Smooth muscle cell (in vitro differentiated cells): ENCODE measurements at regions not wholly inside any gene's neighbourhood (a gene's known extent, or its start where the extent isn't known, plus 50 kb on each side); places are given as distances from the start of the nearest gene placed in this dataset.

Source experiments
- DNase-seq: peaks from one replicate; lab custom pipeline; 2025; ENCODE audit not compliant: unreplicated experiment; lab: John Stamatoyannopoulos, UW
- H2AFZ ChIP-seq: fragments of 200-600 bp; sonication (generic); 2 replicates; pipeline ENCODE4 v1.6.0; 2016; ENCODE audit warnings: antibody characterized with exemption, low read depth, mild to moderate bottlenecking
- H3F3A ChIP-seq: fragments of 200-600 bp; sonication (generic); 2 replicates; pipeline ENCODE4 v1.6.0; 2017; ENCODE audit warnings: antibody characterized with exemption, low read depth
- H3K27ac ChIP-seq: fragments of 200-600 bp; sonication (generic); 2 replicates; pipeline ENCODE4 v1.5.1; 2016; ENCODE audit warnings: low read depth, mild to moderate bottlenecking
- H3K27me3 ChIP-seq: fragments of 200-600 bp; sonication (generic); 2 replicates; pipeline ENCODE4 v1.6.1; 2016; ENCODE audit warnings: low read depth, mild to moderate bottlenecking
- H3K36me3 ChIP-seq: fragments of 200-600 bp; sonication (generic); 2 replicates; pipeline ENCODE4 v1.5.1; 2016; ENCODE audit warnings: low read depth
- H3K4me1 ChIP-seq: fragments of 200-600 bp; sonication (generic); 2 replicates; pipeline ENCODE4 v1.5.1; 2016; ENCODE audit warnings: low read depth
- H3K4me2 ChIP-seq: fragments of 200-600 bp; sonication (generic); 2 replicates; pipeline ENCODE4 v1.6.0; 2016; ENCODE audit warnings: mild to moderate bottlenecking
- H3K4me3 ChIP-seq: fragments of 200-600 bp; sonication (generic); 2 replicates; pipeline ENCODE4 v1.5.1; 2016; ENCODE audit warnings: mild to moderate bottlenecking
- H3K79me2 ChIP-seq: fragments of 200-600 bp; sonication (generic); 2 replicates; pipeline ENCODE4 v1.6.0; 2016; ENCODE audit warnings: low read depth, mild to moderate bottlenecking
- H3K9ac ChIP-seq: fragments of 200-600 bp; sonication (generic); 2 replicates; pipeline ENCODE4 v1.6.0; 2016; ENCODE audit warnings: low read depth
- H3K9me3 ChIP-seq: fragments of 200-600 bp; sonication (generic); replicated peaks from 2 replicates; pipeline ENCODE4 v1.5.1; 2016; ENCODE audit warnings: low read depth
- H4K20me1 ChIP-seq: fragments of 200-600 bp; sonication (generic); 2 replicates; pipeline ENCODE4 v1.6.0; 2016; ENCODE audit warnings: low read depth
- CTCF ChIP-seq: fragments of 200-600 bp; sonication (generic); IDR thresholded peaks from 2 replicates; pipeline ENCODE4 v1.5.1; 2017; ENCODE audit warnings: borderline replicate concordance, mild to moderate bottlenecking, antibody characterized with exemption; ENCODE audit not compliant: insufficient read depth, poor library complexity, severe bottlenecking
- WGBS: methylation state at CpG from one replicate; pipeline ENCODE4 v1.1.7; 2016; ENCODE audit warnings: low lambda C conversion rate; 5-methylcytosine and 5-hydroxymethylcytosine counted together

GRCh38 chr1:182172699-182173098 is 111.2 kb upstream of the ZNF648 start:
- TF ChIP-seq CTCF: no peak
- H3K27ac ChIP-seq: no peak overlapping the region
- no peak overlapping the region for H3K9ac ChIP-seq
- H3K4me2 ChIP-seq: no peak overlapping the region
- no peaks in the 10 kb centered on the region for H3K27me3 ChIP-seq
- no peak for DNase-seq
- H3F3A ChIP-seq: no peaks in the 10 kb centered on the region
- no peaks in the 10 kb centered on the region for H3K79me2 ChIP-seq
- H4K20me1 ChIP-seq: no peaks in the 10 kb centered on the region
- H3K9me3 ChIP-seq: no peaks in the 10 kb centered on the region
- no peaks in the 10 kb centered on the region for H3K4me1 ChIP-seq
- H3K36me3 ChIP-seq: no peaks in the 10 kb centered on the region
- no peak overlapping the region for H2AFZ ChIP-seq
- H3K4me3 ChIP-seq: no peak overlapping the region

GRCh38 chr1:182170891-182171461 is 109.5 kb upstream of the ZNF648 start:
- Histone ChIP-seq H3K4me3 (no peak overlapping the region), H3K27ac (no peak overlapping the region), H2AFZ (no peak overlapping the region), H3F3A (no peaks in the 10 kb centered on the region), H3K79me2 (no peaks in the 10 kb centered on the region), H4K20me1 (no peaks in the 10 kb centered on the region), H3K4me2 (no peak overlapping the region), H3K9ac (no peak overlapping the region), H3K36me3 (no peaks in the 10 kb centered on the region), H3K27me3 (no peaks in the 10 kb centered on the region), H3K4me1 (no peaks in the 10 kb centered on the region), H3K9me3 (no peaks in the 10 kb centered on the region)
- TF ChIP-seq CTCF: no peak
- WGBS: 87% methylated on average over 7 of the region's 7 CpGs
- DNase-seq: no peak

GRCh38 chr1:182169203-182169602 is 107.7 kb upstream of the ZNF648 start:
- no peaks in the 10 kb centered on the region for H3K79me2 ChIP-seq
- H3K4me1 ChIP-seq: no peaks in the 10 kb centered on the region
- DNase-seq: no peak
- H2AFZ ChIP-seq: no peak overlapping the region
- no peak overlapping the region for H3K4me3 ChIP-seq
- no peaks in the 10 kb centered on the region for H3F3A ChIP-seq
- no peak overlapping the region for H3K9ac ChIP-seq
- no peak for TF ChIP-seq CTCF
- H3K27me3 ChIP-seq: no peaks in the 10 kb centered on the region
- no peaks in the 10 kb centered on the region for H3K9me3 ChIP-seq
- H3K36me3 ChIP-seq: no peaks in the 10 kb centered on the region
- H4K20me1 ChIP-seq: no peaks in the 10 kb centered on the region
- WGBS: 69% methylated on average over 9 of the region's 9 CpGs
- H3K27ac ChIP-seq: no peak overlapping the region
- no peak overlapping the region for H3K4me2 ChIP-seq

- no peaks in the 10 kb centered on the region for H3K36me3 ChIP-seq
- no peaks in the 10 kb centered on the region for H3K4me1 ChIP-seq
- no peaks in the 10 kb centered on the region for H3K27me3 ChIP-seq
- H3K9me3 ChIP-seq: no peaks in the 10 kb centered on the region
- H2AFZ ChIP-seq: no peak overlapping the region
- H3K4me2 ChIP-seq: no peak overlapping the region
- H3F3A ChIP-seq: no peaks in the 10 kb centered on the region
- H4K20me1 ChIP-seq: no peaks in the 10 kb centered on the region
- no peaks in the 10 kb centered on the region for H3K79me2 ChIP-seq
- no peak for DNase-seq
- H3K4me3 ChIP-seq: no peak overlapping the region
- TF ChIP-seq CTCF: no peak
- H3K9ac ChIP-seq: no peak overlapping the region
- 100% methylated on average over 1 of the region's 1 CpG for WGBS
- H3K27ac ChIP-seq: no peak overlapping the region
Observed at GRCh38 chr1:182166750-182167149, 105.2 kb upstream of the ZNF648 start.
